ENCODE measurements at regions not wholly inside any gene's neighbourhood (a gene's known extent, or its start where the extent isn't known, plus 50 kb on each side); places are given as distances from the start of the nearest gene placed in this dataset.

- TF ChIP-seq EP300 (IDR thresholded peaks at IDR 0.05) = no peak
- TF ChIP-seq CTCF (IDR thresholded peaks at IDR 0.05) = no peak
- TF ChIP-seq POLR2A (IDR thresholded peaks at IDR 0.05) = no peak
These were observed 317.9 kb upstream of the PKDCC start for GRCh38 chr2:41729800-41730364.
